Sigmoid colon (tissue), 4 donors: ENCODE measurements at regions not wholly inside any gene's neighbourhood (a gene's known extent, or its start where the extent isn't known, plus 50 kb on each side); places are given as distances from the start of the nearest gene placed in this dataset.

Experiments used
- EP300 ChIP-seq, 4 donors: sonication (generic); formaldehyde crosslinking; IDR thresholded peaks; one replicate each; pipeline ENCODE4 v1.6.1; 2017; ENCODE audit warnings: antibody characterized with exemption in 4 of 4
- POLR2A ChIP-seq, 2 donors: fragments of 450-650 bp; IDR thresholded peaks; one replicate each; pipeline ENCODE4 v1.6.1; 2016; ENCODE audit warnings: antibody characterized with exemption in 2 of 2, mild to moderate bottlenecking in 2 of 2, moderate library complexity in 2 of 2
- TF ChIP-seq, protein P1 (sequence below), 4 experiments: fragments of 450-650 bp in 3 of 4; fragments of 200-600 bp in 1 of 4; IDR thresholded peaks; one replicate each; pipeline ENCODE4 v1.5.1; 2016 to 2019; ENCODE audit warnings: antibody characterized with exemption in 4 of 4, mild to moderate bottlenecking in 3 of 4, moderate library complexity in 2 of 4

DNA sequence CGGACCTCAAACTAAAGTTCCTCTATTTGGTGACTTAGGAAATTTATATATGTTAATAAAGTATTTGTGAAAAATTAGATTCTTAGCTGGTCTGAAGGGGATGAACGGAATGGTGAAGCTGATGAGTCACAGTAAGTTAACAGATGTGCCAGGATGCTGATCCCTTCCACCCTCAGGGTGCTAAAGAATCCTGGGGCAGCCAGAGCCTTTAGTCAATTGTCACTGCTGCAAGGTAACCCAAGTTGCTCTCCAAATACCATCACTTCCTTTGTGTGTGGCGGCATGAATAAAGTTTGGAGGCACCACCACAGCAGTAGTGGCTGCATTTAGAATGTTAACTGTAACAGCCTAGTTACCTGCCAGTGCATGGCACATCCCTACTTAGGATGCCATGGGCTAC is 222.6 kb upstream of the PPP1R3A start:
- no peak for TF ChIP-seq EP300 (IDR thresholded peaks at IDR 0.05)
- TF ChIP-seq, protein P1, sequence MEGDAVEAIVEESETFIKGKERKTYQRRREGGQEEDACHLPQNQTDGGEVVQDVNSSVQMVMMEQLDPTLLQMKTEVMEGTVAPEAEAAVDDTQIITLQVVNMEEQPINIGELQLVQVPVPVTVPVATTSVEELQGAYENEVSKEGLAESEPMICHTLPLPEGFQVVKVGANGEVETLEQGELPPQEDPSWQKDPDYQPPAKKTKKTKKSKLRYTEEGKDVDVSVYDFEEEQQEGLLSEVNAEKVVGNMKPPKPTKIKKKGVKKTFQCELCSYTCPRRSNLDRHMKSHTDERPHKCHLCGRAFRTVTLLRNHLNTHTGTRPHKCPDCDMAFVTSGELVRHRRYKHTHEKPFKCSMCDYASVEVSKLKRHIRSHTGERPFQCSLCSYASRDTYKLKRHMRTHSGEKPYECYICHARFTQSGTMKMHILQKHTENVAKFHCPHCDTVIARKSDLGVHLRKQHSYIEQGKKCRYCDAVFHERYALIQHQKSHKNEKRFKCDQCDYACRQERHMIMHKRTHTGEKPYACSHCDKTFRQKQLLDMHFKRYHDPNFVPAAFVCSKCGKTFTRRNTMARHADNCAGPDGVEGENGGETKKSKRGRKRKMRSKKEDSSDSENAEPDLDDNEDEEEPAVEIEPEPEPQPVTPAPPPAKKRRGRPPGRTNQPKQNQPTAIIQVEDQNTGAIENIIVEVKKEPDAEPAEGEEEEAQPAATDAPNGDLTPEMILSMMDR (IDR thresholded peaks at IDR 0.05): no peak
- TF ChIP-seq POLR2A (IDR thresholded peaks at IDR 0.05): no peak
